ENCODE measurements at regions not wholly inside any gene's neighbourhood (a gene's known extent, or its start where the extent isn't known, plus 50 kb on each side); places are given as distances from the start of the nearest gene placed in this dataset.

GRCh38 chr6:40693768-40694167 lies 106.6 kb upstream of the LRFN2 start:
- Histone ChIP-seq H3K36me3 (ENCODE audit: control insufficient read depth, insufficient read depth, low read length) (no peaks in the 10 kb centered on the region), H3K4me1 (ENCODE audit: control insufficient read depth, insufficient read depth, low read length, poor library complexity, severe bottlenecking) (no peaks in the 10 kb centered on the region), H3K27ac (ENCODE audit: low read depth, low read length, severe bottlenecking) (no peak overlapping the region), H3K4me3 (ENCODE audit: extremely low read depth, insufficient read depth, low read length, poor library complexity, severe bottlenecking) (no peak overlapping the region), H3K9me3 (ENCODE audit: control insufficient read depth, low read length) (no peaks in the 10 kb centered on the region)
- WGBS, 2 experiments (ENCODE audit: insufficient coverage in 2 of 2), result 75 to 100% methylated on average over 1 to 3 of the region's 3 CpGs

GRCh38 chr6:40692337-40692736 lies 105.2 kb upstream of the LRFN2 start:
- no peaks in the 10 kb centered on the region for H3K9me3 ChIP-seq (ENCODE audit: control insufficient read depth, low read length)
- no peaks in the 10 kb centered on the region for H3K4me1 ChIP-seq (ENCODE audit: control insufficient read depth, insufficient read depth, low read length, poor library complexity, severe bottlenecking)
- 70 to 95% methylated on average over 2 of the region's 2 CpGs for WGBS, 2 experiments (ENCODE audit: insufficient coverage in 2 of 2)
- H3K4me3 ChIP-seq (ENCODE audit: extremely low read depth, insufficient read depth, low read length, poor library complexity, severe bottlenecking), result no peak overlapping the region
- no peak overlapping the region for H3K27ac ChIP-seq (ENCODE audit: low read depth, low read length, severe bottlenecking)
- no peaks in the 10 kb centered on the region for H3K36me3 ChIP-seq (ENCODE audit: control insufficient read depth, insufficient read depth, low read length)

- Histone ChIP-seq H3K4me1 (ENCODE audit: control insufficient read depth, insufficient read depth, low read length, poor library complexity, severe bottlenecking) (no peaks in the 10 kb centered on the region), H3K9me3 (ENCODE audit: control insufficient read depth, low read length) (peaks cover 11% of the 10 kb centered on the region), H3K4me3 (ENCODE audit: extremely low read depth, insufficient read depth, low read length, poor library complexity, severe bottlenecking) (no peak overlapping the region), H3K27ac (ENCODE audit: low read depth, low read length, severe bottlenecking) (no peak overlapping the region), H3K36me3 (ENCODE audit: control insufficient read depth, insufficient read depth, low read length) (no peaks in the 10 kb centered on the region)
- WGBS, 2 experiments (ENCODE audit: insufficient coverage in 2 of 2), result 46 to 56% methylated on average over 1 to 2 of the region's 4 CpGs
Observed at GRCh38 chr6:40689185-40689584, 102.0 kb upstream of the LRFN2 start.

- H3K36me3 ChIP-seq (ENCODE audit: control insufficient read depth, insufficient read depth, low read length), result no peaks in the 10 kb centered on the region
- H3K9me3 ChIP-seq (ENCODE audit: control insufficient read depth, low read length), result peaks cover 11% of the 10 kb centered on the region
- no peaks in the 10 kb centered on the region for H3K4me1 ChIP-seq (ENCODE audit: control insufficient read depth, insufficient read depth, low read length, poor library complexity, severe bottlenecking)
- no peak overlapping the region for H3K27ac ChIP-seq (ENCODE audit: low read depth, low read length, severe bottlenecking)
- no peak overlapping the region for H3K4me3 ChIP-seq (ENCODE audit: extremely low read depth, insufficient read depth, low read length, poor library complexity, severe bottlenecking)
- 89 to 91% methylated on average over 6 to 7 of the region's 7 CpGs for WGBS, 2 experiments (ENCODE audit: insufficient coverage in 2 of 2)
Observed at GRCh38 chr6:40688214-40688761, 101.1 kb upstream of the LRFN2 start.

- WGBS, 2 experiments (ENCODE audit: insufficient coverage in 2 of 2), result 100% methylated on average over 2 of the region's 6 CpGs; no CpG with 5 or more reads in 1 of the 2 experiments
- Histone ChIP-seq H3K9me3 (ENCODE audit: control insufficient read depth, low read length) (peaks cover 11% of the 10 kb centered on the region), H3K4me3 (ENCODE audit: extremely low read depth, insufficient read depth, low read length, poor library complexity, severe bottlenecking) (no peak overlapping the region), H3K4me1 (ENCODE audit: control insufficient read depth, insufficient read depth, low read length, poor library complexity, severe bottlenecking) (no peaks in the 10 kb centered on the region), H3K27ac (ENCODE audit: low read depth, low read length, severe bottlenecking) (no peak overlapping the region), H3K36me3 (ENCODE audit: control insufficient read depth, insufficient read depth, low read length) (no peaks in the 10 kb centered on the region)
Observed at GRCh38 chr6:40685862-40686261, 98.7 kb upstream of the LRFN2 start.

GRCh38 chr6:40681622-40682021 lies 94.5 kb upstream of the LRFN2 start:
- Histone ChIP-seq H3K9me3 (ENCODE audit: control insufficient read depth, low read length) (peaks cover 11% of the 10 kb centered on the region), H3K36me3 (ENCODE audit: control insufficient read depth, insufficient read depth, low read length) (no peaks in the 10 kb centered on the region), H3K4me1 (ENCODE audit: control insufficient read depth, insufficient read depth, low read length, poor library complexity, severe bottlenecking) (no peaks in the 10 kb centered on the region), H3K4me3 (ENCODE audit: extremely low read depth, insufficient read depth, low read length, poor library complexity, severe bottlenecking) (no peak overlapping the region), H3K27ac (ENCODE audit: low read depth, low read length, severe bottlenecking) (no peak overlapping the region)
- WGBS, 2 experiments (ENCODE audit: insufficient coverage in 2 of 2), result 85 to 100% methylated on average over 2 to 3 of the region's 3 CpGs

- Histone ChIP-seq H3K4me3 (ENCODE audit: extremely low read depth, insufficient read depth, low read length, poor library complexity, severe bottlenecking) (no peak overlapping the region), H3K9me3 (ENCODE audit: control insufficient read depth, low read length) (no peaks in the 10 kb centered on the region)
- WGBS, 2 experiments (ENCODE audit: insufficient coverage in 2 of 2), result 92 to 95% methylated on average over 4 to 5 of the region's 6 CpGs
Observed at GRCh38 chr6:40678941-40679340, 91.8 kb upstream of the LRFN2 start.

GRCh38 chr6:40674170-40674569 lies 87.0 kb upstream of the LRFN2 start:
- Histone ChIP-seq H3K4me1 (ENCODE audit: control insufficient read depth, insufficient read depth, low read length, poor library complexity, severe bottlenecking) (no peaks in the 10 kb centered on the region), H3K36me3 (ENCODE audit: control insufficient read depth, insufficient read depth, low read length) (no peaks in the 10 kb centered on the region), H3K27ac (ENCODE audit: low read depth, low read length, severe bottlenecking) (no peak overlapping the region), H3K9me3 (ENCODE audit: control insufficient read depth, low read length) (no peaks in the 10 kb centered on the region), H3K4me3 (ENCODE audit: extremely low read depth, insufficient read depth, low read length, poor library complexity, severe bottlenecking) (no peak overlapping the region)
- whole genome bisulfite sequencing, 2 experiments (ENCODE audit: insufficient coverage in 2 of 2), result 89 to 93% methylated on average over 7 to 8 of the region's 8 CpGs

More at GRCh38 chr6:40678941-40679340, 91.8 kb upstream of the LRFN2 start:
- no peak overlapping the region for H3K27ac ChIP-seq (ENCODE audit: low read depth, low read length, severe bottlenecking)
- no peaks in the 10 kb centered on the region for H3K36me3 ChIP-seq (ENCODE audit: control insufficient read depth, insufficient read depth, low read length)
- H3K4me1 ChIP-seq (ENCODE audit: control insufficient read depth, insufficient read depth, low read length, poor library complexity, severe bottlenecking), result no peaks in the 10 kb centered on the region

GRCh38 chr6:40672087-40672486 lies 84.9 kb upstream of the LRFN2 start:
- Histone ChIP-seq H3K9me3 (ENCODE audit: control insufficient read depth, low read length) (no peaks in the 10 kb centered on the region), H3K36me3 (ENCODE audit: control insufficient read depth, insufficient read depth, low read length) (no peaks in the 10 kb centered on the region), H3K4me1 (ENCODE audit: control insufficient read depth, insufficient read depth, low read length, poor library complexity, severe bottlenecking) (no peaks in the 10 kb centered on the region), H3K4me3 (ENCODE audit: extremely low read depth, insufficient read depth, low read length, poor library complexity, severe bottlenecking) (no peak overlapping the region), H3K27ac (ENCODE audit: low read depth, low read length, severe bottlenecking) (no peak overlapping the region)
- 89 to 91% methylated on average over 2 to 3 of the region's 5 CpGs for WGBS, 2 experiments (ENCODE audit: insufficient coverage in 2 of 2)

GRCh38 chr6:40671694-40672050 lies 84.5 kb upstream of the LRFN2 start:
- no peak overlapping the region for H3K4me3 ChIP-seq (ENCODE audit: extremely low read depth, insufficient read depth, low read length, poor library complexity, severe bottlenecking)
- 100% methylated on average over 2 of the region's 3 CpGs for WGBS, 2 experiments (ENCODE audit: insufficient coverage in 2 of 2)
- no peaks in the 10 kb centered on the region for H3K9me3 ChIP-seq (ENCODE audit: control insufficient read depth, low read length)
- no peak overlapping the region for H3K27ac ChIP-seq (ENCODE audit: low read depth, low read length, severe bottlenecking)
- H3K4me1 ChIP-seq (ENCODE audit: control insufficient read depth, insufficient read depth, low read length, poor library complexity, severe bottlenecking), result no peaks in the 10 kb centered on the region
- H3K36me3 ChIP-seq (ENCODE audit: control insufficient read depth, insufficient read depth, low read length), result no peaks in the 10 kb centered on the region

- Histone ChIP-seq H3K36me3 (ENCODE audit: control insufficient read depth, insufficient read depth, low read length) (no peaks in the 10 kb centered on the region), H3K9me3 (ENCODE audit: control insufficient read depth, low read length) (no peaks in the 10 kb centered on the region), H3K4me1 (ENCODE audit: control insufficient read depth, insufficient read depth, low read length, poor library complexity, severe bottlenecking) (no peaks in the 10 kb centered on the region), H3K4me3 (ENCODE audit: extremely low read depth, insufficient read depth, low read length, poor library complexity, severe bottlenecking) (no peak overlapping the region), H3K27ac (ENCODE audit: low read depth, low read length, severe bottlenecking) (no peak overlapping the region)
- WGBS, 2 experiments (ENCODE audit: insufficient coverage in 2 of 2), result 95 to 96% methylated on average over 14 to 15 of the region's 15 CpGs
Observed at GRCh38 chr6:40671001-40671693, 84.0 kb upstream of the LRFN2 start.

Measured in mesodermal cell (in vitro differentiated cells).